ENCODE measurements at regions not wholly inside any gene's neighbourhood (a gene's known extent, or its start where the extent isn't known, plus 50 kb on each side); places are given as distances from the start of the nearest gene placed in this dataset.

- TF ChIP-seq CTCF (conservative IDR thresholded peaks at IDR 0.05; ENCODE audit: low read depth, low read length) (no peak), EZH2 (IDR thresholded peaks at IDR 0.05; ENCODE audit: low read length, unreplicated experiment) (no peak), EZH2phosphoT487 (IDR thresholded peaks at IDR 0.05; ENCODE audit: borderline replicate concordance, low read length) (no peak)
These were observed 581.9 kb upstream of the PRR20A start for GRCh38 chr13:56558698-56559320.

Data from PC-3 (cell line).